ENCODE measurements at regions not wholly inside any gene's neighbourhood (a gene's known extent, or its start where the extent isn't known, plus 50 kb on each side); places are given as distances from the start of the nearest gene placed in this dataset.

DNA sequence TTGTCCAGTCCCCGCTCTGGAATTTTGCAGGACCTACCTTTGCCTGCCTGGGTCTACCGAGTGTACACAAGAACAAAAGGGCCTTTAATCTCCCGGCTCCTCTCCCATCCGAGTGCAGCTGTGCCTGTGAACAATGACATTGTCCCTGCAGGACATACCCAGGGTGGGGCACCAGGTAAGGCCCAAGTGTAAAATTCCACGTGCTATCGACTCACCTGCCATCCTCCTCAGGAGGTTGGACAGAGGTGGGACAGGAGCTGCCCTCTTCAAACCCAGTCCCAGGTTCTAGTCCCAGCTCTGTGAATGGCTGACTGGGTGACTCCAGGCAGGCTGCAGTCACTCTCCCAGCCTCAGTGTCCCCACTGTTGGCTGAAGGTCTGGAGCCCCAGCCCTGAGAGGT lies 159.6 kb upstream of the ALDH1B1 start:
- FAIRE-seq (no peak), DNase-seq (ENCODE audit: insufficient read length, low spot score) (no peak)

DNA sequence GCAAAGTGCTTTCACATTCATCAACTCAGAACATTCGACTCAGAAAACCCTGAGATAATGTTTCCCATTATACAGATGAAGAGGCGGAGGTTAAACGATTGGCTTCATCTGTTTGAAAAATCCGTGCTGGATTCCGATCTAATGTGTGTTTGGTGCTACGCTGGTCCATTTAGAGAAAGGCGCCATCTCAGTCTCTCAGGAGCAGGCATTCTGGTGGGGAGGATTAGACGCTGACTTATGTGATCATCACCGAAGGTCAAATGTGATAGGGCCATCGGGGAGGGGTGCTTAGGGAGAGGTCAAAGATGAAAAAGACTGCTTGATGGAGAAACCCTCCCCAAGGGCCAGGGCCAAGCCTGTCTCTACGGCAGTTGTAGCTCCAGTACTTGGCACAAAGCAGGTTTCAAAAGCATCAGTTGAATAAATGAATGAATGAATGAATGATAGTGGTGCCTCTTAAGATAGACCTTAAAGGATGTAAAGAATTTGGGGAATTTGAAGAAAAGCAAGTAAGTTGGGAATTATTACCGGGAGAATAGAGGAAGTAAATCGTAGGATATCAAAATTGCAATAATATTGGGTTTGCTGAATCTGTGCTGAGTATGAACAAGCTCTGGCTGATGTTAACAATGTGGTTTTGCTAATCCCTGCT lies 160.6 kb upstream of the SHB start:
- DNase-seq (ENCODE audit: insufficient read length, low spot score) (no peak), FAIRE-seq (no peak)

DNA sequence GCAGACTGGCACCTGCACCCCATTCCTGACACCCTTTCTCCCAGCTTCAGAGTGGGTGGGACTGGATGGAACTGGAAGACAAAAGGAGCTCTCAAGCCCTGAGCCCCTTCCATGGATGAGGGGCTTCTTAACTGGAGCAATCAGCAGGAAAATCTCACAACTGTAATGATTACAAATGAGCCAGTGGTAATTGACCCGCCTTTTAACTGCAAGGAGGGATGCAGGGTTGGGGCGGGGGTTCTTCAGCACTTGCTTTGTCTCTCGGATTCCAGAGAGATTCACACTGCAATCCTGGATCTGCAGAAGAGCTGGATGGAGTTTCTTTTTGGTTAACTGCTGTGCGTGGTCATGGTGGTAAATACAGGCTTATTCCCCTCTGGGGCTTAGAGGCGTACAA lies 160.1 kb upstream of the SHB start:
- no peak for FAIRE-seq
- DNase-seq (ENCODE audit: insufficient read length, low spot score): no peak

DNA sequence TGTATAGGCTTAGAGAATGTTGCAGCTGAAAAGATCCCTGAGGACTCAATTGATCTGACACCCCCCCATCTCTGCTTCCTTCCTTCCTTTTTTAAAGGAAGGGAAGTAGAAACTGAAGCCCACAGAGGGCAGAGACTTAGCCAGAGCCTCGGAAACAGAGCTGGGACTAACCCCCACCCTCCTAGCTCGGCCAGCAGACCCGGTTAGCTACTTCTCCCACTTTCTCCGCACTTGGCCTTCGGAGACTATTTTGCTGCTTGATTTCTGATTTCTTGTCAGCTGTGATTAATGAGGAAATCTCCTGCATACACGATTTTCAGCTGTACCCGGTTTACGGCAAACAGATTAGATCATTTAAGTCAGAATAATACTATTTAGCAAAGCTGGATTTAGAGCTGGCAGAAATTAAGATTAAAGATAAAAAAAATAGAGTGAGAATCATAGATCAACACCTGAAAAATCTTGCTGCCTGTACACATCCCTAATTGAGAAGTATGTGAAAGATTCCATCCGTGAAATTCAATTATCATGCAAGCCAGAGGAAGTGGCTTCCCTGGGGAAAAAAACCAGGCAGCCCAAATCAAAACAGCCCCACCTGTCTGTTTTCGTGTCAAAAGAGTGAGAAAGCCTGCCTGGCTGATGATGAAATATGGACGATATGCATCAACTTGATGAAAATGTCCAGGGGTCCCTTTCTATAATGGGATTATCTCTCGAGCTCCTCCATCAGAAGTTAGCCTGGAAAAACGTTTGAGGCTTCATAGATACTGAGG lies 159.5 kb upstream of the SHB start:
- DNase-seq (ENCODE audit: insufficient read length, low spot score) (no peak), FAIRE-seq (no peak)

DNA sequence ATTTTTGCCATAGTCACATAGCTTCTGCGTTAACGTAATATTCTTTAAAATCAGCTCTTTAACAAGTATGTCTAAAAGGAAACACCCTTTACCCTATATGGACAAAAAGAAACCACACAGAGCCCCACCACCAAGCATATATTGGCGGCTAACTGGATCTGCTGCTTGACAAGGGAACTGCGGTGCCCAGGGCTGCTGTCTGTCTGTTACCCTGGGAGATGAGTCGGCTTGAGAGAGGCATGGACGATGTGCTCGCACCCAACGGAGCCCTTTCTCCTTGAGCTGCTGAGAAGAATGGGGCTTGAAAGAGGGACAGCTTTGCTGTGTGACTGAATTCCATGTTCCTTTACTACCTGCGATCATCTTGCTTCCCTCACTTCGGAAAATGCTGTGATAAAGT lies 158.6 kb upstream of the SHB start:
- FAIRE-seq: no peak
- no peak for DNase-seq (ENCODE audit: insufficient read length, low spot score)

DNA sequence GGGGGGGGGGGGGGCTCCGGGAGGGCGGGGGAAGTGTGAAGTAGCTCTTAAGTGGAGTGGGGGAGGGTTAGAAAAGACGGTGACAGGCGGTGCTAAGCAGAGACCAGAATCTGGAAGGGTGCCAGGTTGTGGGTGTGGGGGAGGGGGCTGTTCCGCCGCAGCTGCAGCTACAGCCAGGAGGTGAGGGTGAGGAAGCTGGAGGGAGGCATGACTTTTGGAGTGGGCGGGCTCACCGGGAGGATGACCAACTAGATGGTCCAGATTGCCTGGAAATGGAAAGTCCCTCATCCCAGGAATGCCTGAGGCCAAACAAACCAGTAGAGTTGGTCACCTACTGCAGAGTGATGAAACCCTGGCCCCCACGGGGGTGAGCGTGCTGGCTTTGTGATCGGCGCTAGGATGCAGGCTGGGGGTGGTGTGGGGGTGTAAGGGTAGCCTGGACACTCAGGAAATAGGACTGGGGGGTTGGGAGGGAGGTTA lies 158.1 kb upstream of the SHB start:
- FAIRE-seq: peak; percentile 52

DNA sequence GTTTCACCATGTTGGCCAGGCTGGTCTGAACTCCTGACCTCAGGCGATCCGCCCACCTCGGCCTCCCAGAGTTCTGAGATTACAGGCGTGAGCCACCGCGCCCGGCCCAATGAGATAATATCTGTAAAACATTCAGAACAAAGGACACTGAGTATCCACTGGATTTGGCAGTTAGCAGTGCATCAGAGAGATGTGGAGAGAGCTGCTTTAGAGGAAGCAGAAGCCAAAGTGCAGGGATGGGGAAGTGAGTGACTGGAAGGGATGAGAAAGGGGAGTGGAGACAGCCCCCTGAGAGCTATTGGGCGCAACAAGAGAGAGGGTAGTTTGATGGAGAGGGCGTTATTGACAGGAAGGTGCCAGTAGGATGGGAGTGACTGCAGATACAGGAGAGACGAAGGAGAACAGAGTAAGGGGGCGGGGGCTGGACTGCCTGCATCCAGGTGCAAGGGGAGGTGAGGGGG lies 157.5 kb upstream of the SHB start:
- peak; percentile 7 for DNase-seq (ENCODE audit: insufficient read length, low spot score)
- FAIRE-seq: no peak

More for the DNA sequence above, 158.1 kb upstream of the SHB start:
- peak; percentile 81 for DNase-seq (ENCODE audit: insufficient read length, low spot score)

DNA sequence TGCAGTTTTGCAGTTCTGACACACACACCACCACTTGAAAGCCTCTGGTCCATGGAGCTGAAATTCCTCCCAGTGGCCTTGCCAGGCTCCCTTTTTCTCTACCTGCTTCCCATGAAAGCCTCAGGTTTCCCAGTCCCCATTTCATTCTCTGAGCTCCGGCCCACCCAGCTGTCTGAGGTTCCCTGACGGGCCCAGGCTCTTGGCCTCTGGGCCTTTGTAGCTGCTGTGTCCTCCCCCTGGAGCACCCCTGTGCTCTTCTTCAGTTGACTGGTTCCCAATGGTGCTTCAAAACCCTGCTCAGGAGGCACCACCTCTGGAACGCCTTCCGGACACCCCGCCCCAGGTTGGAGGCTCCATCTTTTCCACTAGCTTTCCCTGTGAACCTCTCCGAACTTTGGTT lies 155.9 kb upstream of the SHB start:
- no peak for DNase-seq (ENCODE audit: insufficient read length, low spot score)
- no peak for FAIRE-seq

DNA sequence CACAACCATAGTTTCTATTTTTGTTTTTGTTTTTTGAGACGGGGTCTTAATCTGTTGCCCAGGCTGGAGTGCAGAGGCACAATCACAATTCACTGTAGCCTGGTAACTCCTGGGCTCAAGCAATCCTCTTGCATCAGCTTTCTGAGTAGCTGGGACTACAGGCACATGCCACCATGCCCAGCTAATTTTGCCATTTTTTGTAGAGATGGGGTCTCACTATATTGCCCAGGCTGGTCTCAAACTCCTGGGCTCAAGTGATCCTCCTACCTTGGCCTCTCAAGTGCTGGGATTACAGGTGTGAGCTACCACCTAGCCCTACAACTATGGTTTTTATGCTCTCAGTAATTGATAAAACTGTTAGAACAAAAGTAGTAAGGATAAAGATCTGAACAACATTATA lies 147.5 kb upstream of the SHB start:
- FAIRE-seq (no peak), DNase-seq (ENCODE audit: insufficient read length, low spot score) (no peak)

DNA sequence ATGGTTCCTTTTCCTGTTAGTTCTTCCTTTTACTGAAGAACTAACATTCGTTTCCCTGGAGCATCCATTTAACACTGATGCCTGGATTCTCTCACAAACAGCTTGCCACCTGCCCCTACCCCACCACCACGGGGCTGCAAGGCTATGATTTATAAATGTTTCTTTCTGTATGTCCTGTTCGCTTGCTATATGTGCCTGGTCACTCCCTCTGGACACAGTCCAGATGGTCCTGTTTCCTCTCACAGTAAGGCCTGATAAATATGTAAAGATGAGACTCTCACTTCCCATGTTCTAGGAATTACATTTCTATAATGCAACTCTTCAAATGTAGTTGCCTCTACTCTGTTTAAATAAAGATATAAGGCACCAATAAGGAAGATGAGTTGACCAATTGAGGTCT lies 146.4 kb upstream of the SHB start:
- no peak for FAIRE-seq
- DNase-seq (ENCODE audit: insufficient read length, low spot score): no peak

DNA sequence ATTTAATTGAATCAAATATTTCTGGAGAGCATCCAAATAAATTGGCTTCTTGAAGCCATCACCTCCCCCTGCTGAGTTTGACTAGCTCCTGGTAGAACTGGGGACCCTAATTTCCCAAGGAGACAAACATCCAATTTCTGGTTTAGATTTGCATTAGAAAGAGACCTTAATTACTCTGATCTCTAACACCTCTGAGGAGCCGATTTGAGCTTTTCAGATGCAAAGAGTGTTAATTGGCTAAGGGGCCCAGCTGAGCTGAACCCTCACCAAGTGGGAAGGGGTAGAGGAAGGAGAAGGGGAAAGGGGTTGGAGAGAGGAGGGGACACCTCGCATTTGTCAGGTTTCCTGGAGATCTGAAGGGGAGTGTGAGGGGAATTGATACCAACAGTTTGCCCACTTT lies 145.4 kb upstream of the SHB start:
- FAIRE-seq (no peak), DNase-seq (ENCODE audit: insufficient read length, low spot score) (no peak)

DNA sequence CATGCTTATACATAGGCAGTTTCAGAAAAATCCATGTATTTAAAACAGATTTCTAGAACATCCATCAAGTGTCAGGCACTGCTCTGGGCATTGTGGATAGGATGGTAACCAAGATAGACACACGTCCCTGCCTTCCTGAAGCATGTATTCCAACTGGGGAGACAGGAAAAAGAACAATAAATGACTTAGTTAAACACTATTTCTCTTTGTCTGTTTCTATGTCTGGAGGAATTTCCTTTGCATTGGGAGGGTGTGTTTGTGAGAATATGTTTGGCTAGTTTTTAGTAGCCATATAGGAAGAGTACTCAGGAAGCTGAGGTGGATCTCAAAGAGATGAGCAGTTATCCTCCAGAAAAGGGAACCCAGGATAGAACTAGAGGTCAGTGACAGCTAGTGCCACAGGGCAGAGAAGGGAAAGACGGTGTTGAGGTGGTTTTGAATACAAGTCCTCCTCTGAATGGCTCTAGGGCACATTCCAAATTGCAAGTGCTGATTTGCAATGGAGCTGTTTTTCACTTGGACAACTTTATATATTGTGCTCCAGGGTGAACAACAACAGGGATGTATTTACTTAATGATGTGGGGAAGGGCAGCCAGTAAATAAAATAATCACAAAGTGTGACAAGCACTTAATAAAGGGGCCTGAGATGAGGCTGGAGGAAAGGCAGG lies 144.7 kb upstream of the SHB start:
- FAIRE-seq (no peak), DNase-seq (ENCODE audit: insufficient read length, low spot score) (no peak)

DNA sequence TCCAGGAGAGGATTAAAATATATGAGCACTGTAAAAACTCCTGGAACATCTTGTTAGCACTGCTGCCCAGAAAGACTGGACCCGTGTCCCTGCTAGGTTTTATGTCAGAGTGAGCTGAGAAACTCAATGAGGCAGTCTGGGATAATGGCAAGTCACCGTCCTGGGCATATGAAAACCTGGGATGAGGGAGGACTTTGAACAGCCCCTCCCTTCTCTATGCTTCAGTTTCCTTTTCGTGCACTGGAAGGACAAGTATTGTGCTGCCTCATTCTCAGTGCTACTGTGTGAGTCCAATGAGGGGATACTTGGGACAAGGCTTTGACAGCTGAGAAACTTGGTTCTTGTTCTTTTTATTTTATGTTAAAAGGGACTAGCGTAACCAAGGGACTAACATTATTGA lies 143.0 kb upstream of the SHB start:
- FAIRE-seq (no peak), DNase-seq (ENCODE audit: insufficient read length, low spot score) (no peak)

DNA sequence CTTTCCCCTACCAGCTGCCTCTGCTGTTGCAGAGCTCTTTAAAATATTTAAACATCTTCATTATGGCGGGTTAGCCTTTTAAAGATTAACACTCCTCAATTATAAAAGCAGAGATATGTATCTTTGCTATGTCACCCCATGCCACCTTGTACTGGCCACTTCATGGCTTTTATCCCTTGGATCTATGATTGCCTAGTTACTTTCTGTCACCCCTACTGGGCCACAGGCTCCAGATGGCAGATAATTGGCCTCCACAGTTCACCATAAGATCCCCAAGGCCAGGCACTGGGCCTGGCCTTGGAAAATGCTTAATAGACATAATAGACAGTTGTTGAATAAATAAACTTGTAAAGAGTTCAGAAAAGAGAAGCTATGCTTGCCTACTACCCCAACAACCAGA lies 142.0 kb upstream of the SHB start:
- DNase-seq (ENCODE audit: insufficient read length, low spot score): no peak
- FAIRE-seq: no peak

DNA sequence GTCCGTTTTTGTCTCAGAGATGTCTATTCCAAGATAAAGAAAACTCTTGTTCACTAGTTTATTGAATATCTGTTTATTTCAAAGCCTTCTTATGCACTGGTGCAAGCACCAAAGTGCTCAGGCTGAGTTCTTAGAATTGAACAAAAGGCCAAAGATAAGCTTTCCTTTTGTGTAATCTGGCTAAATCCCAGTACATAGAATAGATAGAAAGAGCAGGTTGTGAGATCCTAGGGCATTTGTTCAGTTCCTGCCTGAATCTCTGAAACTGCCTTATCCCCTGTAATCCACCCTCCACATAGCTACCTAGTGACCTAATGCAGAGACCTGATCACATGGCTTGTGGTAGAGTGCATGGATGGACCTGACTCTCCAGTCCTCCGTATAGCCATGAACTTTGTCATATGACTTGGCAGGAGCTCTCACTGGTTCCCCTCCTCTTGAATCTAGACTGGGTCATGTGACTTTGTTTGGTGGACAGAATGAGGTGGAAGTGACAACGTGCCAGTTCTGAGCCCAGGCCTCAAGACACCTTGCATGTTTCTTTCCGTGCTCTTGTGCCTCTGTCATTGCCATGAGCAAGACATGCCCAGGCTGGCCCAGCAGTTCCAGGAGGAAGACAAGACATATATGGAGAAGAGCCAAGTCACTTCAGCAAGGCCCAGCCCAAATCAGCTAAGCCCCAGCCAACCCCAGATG lies 139.3 kb upstream of the SHB start:
- DNase-seq (ENCODE audit: insufficient read length, low spot score): no peak

DNA sequence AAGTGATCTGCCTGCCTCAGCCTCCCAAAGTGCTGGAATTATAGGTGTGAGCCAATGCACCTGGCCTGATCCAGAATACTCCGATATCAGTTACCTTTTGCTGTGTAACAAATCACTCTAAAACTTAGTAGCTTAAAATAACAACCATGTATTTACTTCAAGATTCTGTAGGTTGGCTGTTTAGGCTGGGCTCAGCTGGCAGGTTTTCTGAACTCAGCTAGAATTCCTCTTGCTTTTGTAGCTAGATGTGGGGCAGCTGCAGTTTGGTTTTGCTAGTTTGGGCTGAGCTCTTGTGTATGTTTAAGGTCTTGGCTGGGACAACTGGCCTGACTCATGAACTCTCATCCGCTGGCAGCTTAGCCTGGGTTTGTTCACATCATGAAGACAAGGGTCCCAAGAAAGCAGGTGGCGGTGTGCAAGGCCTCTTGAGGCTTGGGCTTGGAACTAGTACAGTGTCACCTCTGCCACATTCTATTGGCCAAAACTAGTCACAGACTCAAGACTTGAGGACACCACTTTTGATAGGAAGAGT lies 138.3 kb upstream of the SHB start:
- DNase-seq (ENCODE audit: insufficient read length, low spot score) (no peak), FAIRE-seq (no peak)

More for the DNA sequence above, 139.3 kb upstream of the SHB start:
- FAIRE-seq: no peak

DNA sequence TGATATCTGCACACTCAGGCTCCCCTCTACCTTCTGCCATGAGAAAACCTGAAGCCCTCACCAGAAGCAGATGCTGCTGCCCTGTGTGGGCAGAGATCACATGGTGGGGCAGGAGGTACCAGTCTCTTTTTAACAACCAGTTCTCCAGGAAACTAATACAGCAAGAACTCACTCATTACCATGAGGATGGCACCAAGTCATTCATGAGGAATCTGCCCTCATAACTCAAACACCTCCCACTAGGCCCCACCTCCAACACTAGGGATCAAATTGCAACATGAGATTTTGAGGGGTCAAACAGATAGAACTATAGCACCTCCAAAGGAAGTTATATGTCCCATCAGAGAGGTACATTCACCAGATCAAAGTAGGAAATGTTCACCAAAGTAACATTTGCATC lies 136.3 kb upstream of the SHB start:
- DNase-seq (ENCODE audit: insufficient read length, low spot score): no peak
- no peak for FAIRE-seq

DNA sequence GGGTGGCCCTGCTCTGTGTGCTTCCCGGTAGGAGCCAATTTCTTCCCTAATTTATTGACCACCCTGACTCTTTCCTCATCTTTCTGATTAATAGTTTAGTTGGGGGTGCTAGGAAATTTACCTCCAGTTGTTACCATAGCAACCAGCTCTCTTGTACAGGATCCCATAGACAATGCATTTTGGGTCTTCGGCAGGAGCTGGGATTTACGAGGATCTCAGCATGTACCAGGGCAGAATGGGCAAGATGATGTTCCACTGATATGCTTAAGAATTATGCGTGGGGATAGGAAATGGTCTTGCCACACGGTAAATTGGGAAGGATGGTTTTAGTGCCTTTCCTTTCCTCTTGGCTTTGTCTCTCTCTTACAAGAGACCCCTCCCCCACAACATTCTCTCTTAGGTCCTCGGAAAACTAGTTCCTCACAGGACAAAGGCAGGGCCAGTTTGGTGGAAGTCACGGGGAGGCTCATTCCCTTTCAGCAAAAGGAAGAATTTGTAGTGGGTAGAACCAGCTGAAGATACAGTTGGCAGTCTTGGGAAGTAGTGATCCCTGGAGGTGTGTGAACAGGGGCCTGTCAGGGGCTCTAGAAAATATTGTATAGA lies 133.4 kb upstream of the SHB start:
- FAIRE-seq (no peak), DNase-seq (ENCODE audit: insufficient read length, low spot score) (no peak)

DNA sequence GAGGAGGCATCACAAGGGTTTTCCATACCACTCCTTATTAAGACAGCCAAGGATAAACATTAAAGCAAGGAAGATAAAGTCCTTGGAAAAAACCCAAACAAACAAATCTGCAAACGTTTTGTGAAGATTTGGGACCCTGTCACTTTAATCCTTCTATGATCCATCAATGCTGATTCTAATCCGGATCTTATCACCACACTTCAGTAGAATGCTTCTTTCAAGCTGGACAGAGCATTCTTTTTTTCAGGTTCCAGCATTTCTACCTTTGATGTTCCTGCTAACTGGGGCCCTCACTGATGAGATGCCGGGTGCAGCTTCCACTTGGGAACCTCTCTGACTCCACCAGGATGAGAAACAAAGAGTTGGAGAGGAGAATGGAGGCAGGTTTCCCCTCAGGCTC lies 132.8 kb upstream of the SHB start:
- DNase-seq (ENCODE audit: insufficient read length, low spot score) (no peak), FAIRE-seq (no peak)

DNA sequence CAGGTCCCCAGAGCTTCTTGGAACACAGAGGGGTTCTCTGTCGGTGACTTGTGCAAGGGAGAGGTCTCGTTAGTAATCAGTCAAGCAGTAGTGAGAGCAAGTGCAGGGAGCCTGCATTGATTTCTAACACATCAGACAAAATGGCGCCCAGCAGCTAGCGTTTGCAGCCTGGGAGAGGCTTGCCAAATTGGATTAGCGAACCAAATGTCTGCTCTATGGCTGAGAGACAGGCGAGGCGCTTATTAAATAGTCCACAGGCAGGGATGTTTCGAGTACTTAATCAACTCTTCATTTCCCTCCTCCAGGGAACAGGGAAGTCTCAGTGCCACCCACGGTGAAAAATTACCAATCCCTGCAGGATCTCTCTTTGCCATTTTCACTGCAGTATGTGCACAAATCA lies 131.4 kb upstream of the SHB start:
- FAIRE-seq: no peak
- DNase-seq (ENCODE audit: insufficient read length, low spot score): no peak

DNA sequence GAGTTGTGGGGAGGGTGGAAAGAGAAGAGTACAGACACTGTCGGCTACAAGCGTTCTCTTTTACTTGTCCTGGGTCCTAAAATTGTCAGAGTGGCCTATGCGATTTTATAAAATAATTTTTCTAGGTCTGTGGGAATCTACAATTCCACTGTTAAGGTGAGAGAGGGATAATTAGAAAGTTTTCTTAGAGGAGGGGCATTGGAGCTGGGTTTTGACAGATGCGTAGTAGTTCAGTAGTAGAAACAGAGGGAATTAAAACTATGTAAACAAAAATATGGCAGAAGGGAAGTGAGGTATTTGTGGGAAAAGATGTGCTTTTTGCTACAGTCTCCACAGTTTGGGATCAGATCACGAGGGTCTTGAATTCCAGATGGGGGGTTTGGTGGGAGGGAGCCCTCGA lies 129.1 kb upstream of the SHB start:
- FAIRE-seq (no peak), DNase-seq (ENCODE audit: insufficient read length, low spot score) (no peak)

Measured in HTR-8/SVneo (cell line).